ENCODE measurements at regions not wholly inside any gene's neighbourhood (a gene's known extent, or its start where the extent isn't known, plus 50 kb on each side); places are given as distances from the start of the nearest gene placed in this dataset.

- TF ChIP-seq CTCF (conservative IDR thresholded peaks at IDR 0.05) (peak; percentile 92), EZH2 (IDR thresholded peaks at IDR 0.05; ENCODE audit: low read depth) (no peak)
Observed at GRCh38 chr3:124467980-124468902, 262.0 kb upstream of the UMPS start.
